ENCODE measurements at regions not wholly inside any gene's neighbourhood (a gene's known extent, or its start where the extent isn't known, plus 50 kb on each side); places are given as distances from the start of the nearest gene placed in this dataset.

DNA sequence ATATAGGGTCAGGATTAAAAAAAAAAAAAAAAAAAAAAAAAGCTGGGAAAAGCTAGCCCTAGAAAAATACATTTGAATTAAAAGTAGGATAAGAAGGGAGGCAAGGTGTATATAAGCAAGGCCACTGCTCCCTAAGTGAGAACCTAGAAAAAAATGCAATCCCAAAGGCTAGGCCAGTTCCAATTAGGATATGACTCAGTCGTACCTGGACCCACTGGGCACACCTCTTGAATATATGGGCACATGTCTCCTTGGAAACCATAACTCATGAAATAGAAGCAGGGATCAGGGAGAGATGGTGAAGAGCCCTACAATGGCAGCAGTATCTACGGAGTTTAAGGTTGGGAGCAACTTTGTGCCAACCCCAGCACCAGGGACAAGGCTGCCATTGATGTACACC, 314.1 kb upstream of the IL12A start:
- TF ChIP-seq, protein P1, sequence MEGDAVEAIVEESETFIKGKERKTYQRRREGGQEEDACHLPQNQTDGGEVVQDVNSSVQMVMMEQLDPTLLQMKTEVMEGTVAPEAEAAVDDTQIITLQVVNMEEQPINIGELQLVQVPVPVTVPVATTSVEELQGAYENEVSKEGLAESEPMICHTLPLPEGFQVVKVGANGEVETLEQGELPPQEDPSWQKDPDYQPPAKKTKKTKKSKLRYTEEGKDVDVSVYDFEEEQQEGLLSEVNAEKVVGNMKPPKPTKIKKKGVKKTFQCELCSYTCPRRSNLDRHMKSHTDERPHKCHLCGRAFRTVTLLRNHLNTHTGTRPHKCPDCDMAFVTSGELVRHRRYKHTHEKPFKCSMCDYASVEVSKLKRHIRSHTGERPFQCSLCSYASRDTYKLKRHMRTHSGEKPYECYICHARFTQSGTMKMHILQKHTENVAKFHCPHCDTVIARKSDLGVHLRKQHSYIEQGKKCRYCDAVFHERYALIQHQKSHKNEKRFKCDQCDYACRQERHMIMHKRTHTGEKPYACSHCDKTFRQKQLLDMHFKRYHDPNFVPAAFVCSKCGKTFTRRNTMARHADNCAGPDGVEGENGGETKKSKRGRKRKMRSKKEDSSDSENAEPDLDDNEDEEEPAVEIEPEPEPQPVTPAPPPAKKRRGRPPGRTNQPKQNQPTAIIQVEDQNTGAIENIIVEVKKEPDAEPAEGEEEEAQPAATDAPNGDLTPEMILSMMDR (conservative IDR thresholded peaks at IDR 0.05; ENCODE audit: low read length), result no peak
- no peak for TF ChIP-seq EZH2phosphoT487 (IDR thresholded peaks at IDR 0.05; ENCODE audit: borderline replicate concordance, low read depth, low read length)

Measured in OCI-LY7 (cell line).